SK-N-SH (cell line): ENCODE measurements at regions not wholly inside any gene's neighbourhood (a gene's known extent, or its start where the extent isn't known, plus 50 kb on each side); places are given as distances from the start of the nearest gene placed in this dataset.

ENCODE experiments used
- CTCF ChIA-PET: fragments of 300-600, 350-600 bp; formaldehyde crosslinking; extraction: SDS; loops from one replicate; lab custom pipeline; 2021; lab: Yijun Ruan, JAX
- POLR2A ChIA-PET: fragments of 350-600 bp; sonication (Branson Sonifier 250); formaldehyde crosslinking; extraction: SDS; loops from one replicate; lab custom pipeline; 2020; ENCODE audit warnings: antibody characterized with exemption, inconsistent platforms; lab: Yijun Ruan, JAX
- DNase-seq: peaks from one replicate; pipeline ENCODE4 v3.0.0; 2012
- H2AFZ ChIP-seq: fragments of 200-600 bp; sonication (generic); 2 replicates; pipeline ENCODE4 v1.8.1; 2016; ENCODE audit warnings: antibody characterized with exemption, mild to moderate bottlenecking, low read depth
- H3F3A ChIP-seq: fragments of 200-600 bp; sonication (generic); replicated peaks from 2 replicates; pipeline ENCODE3; 2016; ENCODE audit warnings: antibody characterized with exemption, mild to moderate bottlenecking; ENCODE audit not compliant: insufficient read depth
- H3K27ac ChIP-seq, 2 experiments: fragments of 200-500 bp in 1 of 2; fragments of 200-600 bp in 1 of 2; sonication (Bioruptor generic) in 1 of 2; sonication (generic), shearing (Covaris generic) in 1 of 2; 2 replicates each; pipeline versions ENCODE4 v1.5.1 to v1.6.1; 2014 to 2016; ENCODE audit warnings: low read depth in 2 of 2, inconsistent platforms in 1 of 2, low read length in 1 of 2, mild to moderate bottlenecking in 1 of 2, mixed read lengths in 1 of 2
- H3K27me3 ChIP-seq: fragments of 200-600 bp; sonication (generic), shearing (Covaris generic); 2 replicates; pipeline ENCODE4 v1.6.1; 2016; ENCODE audit warnings: mixed run types; ENCODE audit not compliant: insufficient read depth
- H3K36me3 ChIP-seq, 2 experiments: fragments of 200-500 bp in 1 of 2; fragments of 200-600 bp in 1 of 2; sonication (Bioruptor generic) in 1 of 2; sonication (generic) in 1 of 2; replicated peaks in 1 of 2; 2 replicates each; pipeline versions ENCODE3 to v1.5.1; 2014 to 2016; ENCODE audit warnings: low read length in 1 of 2, mild to moderate bottlenecking in 1 of 2; ENCODE audit not compliant: insufficient read depth in 2 of 2, control insufficient read depth in 1 of 2
- H3K4me1 ChIP-seq, 2 experiments: fragments of 200-500 bp in 1 of 2; fragments of 200-600 bp in 1 of 2; sonication (Bioruptor generic) in 1 of 2; sonication (generic), shearing (Covaris generic) in 1 of 2; 2 replicates each; pipeline versions ENCODE4 v1.5.1 to v1.6.1; 2014 to 2016; ENCODE audit warnings: low read depth in 1 of 2, low read length in 1 of 2, mixed run types in 1 of 2; ENCODE audit not compliant: insufficient read depth in 2 of 2, control insufficient read depth in 1 of 2
- H3K4me2 ChIP-seq: fragments of 200-600 bp; sonication (generic), shearing (Covaris generic); 2 replicates; pipeline ENCODE4 v1.6.1; 2017; ENCODE audit warnings: mixed run types
- H3K4me3 ChIP-seq, 2 experiments: fragments of 200-500 bp in 1 of 2; fragments of 200-600 bp in 1 of 2; sonication (Bioruptor generic) in 1 of 2; sonication (generic), shearing (Covaris generic) in 1 of 2; 2 replicates each; pipeline versions ENCODE4 v1.5.1 to v1.8.1; 2014 to 2016; ENCODE audit warnings: low read depth in 2 of 2, inconsistent platforms in 1 of 2, low read length in 1 of 2, mild to moderate bottlenecking in 1 of 2, mixed read lengths in 1 of 2, moderate library complexity in 1 of 2
- H3K79me2 ChIP-seq: fragments of 200-600 bp; sonication (generic); 2 replicates; pipeline ENCODE4 v1.8.1; 2017; ENCODE audit warnings: mild to moderate bottlenecking; ENCODE audit not compliant: insufficient read depth
- H3K9ac ChIP-seq: fragments of 200-600 bp; sonication (generic); 2 replicates; pipeline ENCODE4 v1.6.1; 2017; ENCODE audit warnings: mixed run types
- H3K9me2 ChIP-seq: fragments of 200-600 bp; sonication (generic); 2 replicates; pipeline ENCODE4 v1.6.1; 2017; ENCODE audit warnings: mixed run types
- H3K9me3 ChIP-seq: fragments of 200-600 bp; sonication (generic); 2 replicates; pipeline ENCODE4 v1.6.1; 2017; ENCODE audit warnings: mixed run types, mild to moderate bottlenecking, moderate library complexity
- H4K20me1 ChIP-seq: fragments of 200-600 bp; sonication (generic); 2 replicates; pipeline ENCODE4 v1.6.1; 2017; ENCODE audit warnings: mild to moderate bottlenecking, mixed run types; ENCODE audit not compliant: insufficient read depth
- CHD2 ChIP-seq: fragments of 150-350 bp; IDR thresholded peaks from 2 replicates; pipeline ENCODE4 v1.6.1; 2018; ENCODE audit warnings: low read length; ENCODE audit not compliant: partially characterized antibody
- CTCF ChIP-seq: fragments of 200-600 bp; sonication (generic); IDR thresholded peaks from 2 replicates; pipeline ENCODE4 v1.6.1; 2017; ENCODE audit warnings: antibody characterized with exemption, mild to moderate bottlenecking, moderate library complexity
- ELF1 ChIP-seq: IDR thresholded peaks from 2 replicates; pipeline ENCODE4 v1.4.0; 2012
- EZH2phosphoT487 ChIP-seq: fragments of 200-600 bp; sonication (generic); IDR thresholded peaks from 2 replicates; pipeline ENCODE4 v1.6.1; 2017; ENCODE audit warnings: low read depth, mixed run types, mild to moderate bottlenecking, antibody characterized with exemption, moderate library complexity, borderline replicate concordance
- FOXM1 ChIP-seq: IDR thresholded peaks from 2 replicates; pipeline ENCODE4 v1.4.0; 2012; ENCODE audit warnings: low read depth, mild to moderate bottlenecking
- IRF3 ChIP-seq: fragments of 150-350 bp; IDR thresholded peaks from 2 replicates; pipeline ENCODE4 v1.6.1; 2016; ENCODE audit warnings: mild to moderate bottlenecking, low read depth, low read length
- JUND ChIP-seq: IDR thresholded peaks from 2 replicates; pipeline ENCODE4 v1.4.0; 2012
- MXI1 ChIP-seq: IDR thresholded peaks from 2 replicates; pipeline ENCODE4 v1.6.1; 2012; ENCODE audit warnings: mild to moderate bottlenecking, low read depth, low read length, improper control_type of control experiment
- NFIC ChIP-seq: IDR thresholded peaks from 2 replicates; pipeline ENCODE4 v1.4.0; 2012; ENCODE audit warnings: borderline replicate concordance
- NRF1 ChIP-seq: IDR thresholded peaks from 2 replicates; pipeline ENCODE4 v1.6.1; 2012; ENCODE audit warnings: low read depth, mild to moderate bottlenecking, low read length
- PBX3 ChIP-seq: IDR thresholded peaks from 2 replicates; pipeline ENCODE4; 2012
- REST ChIP-seq: IDR thresholded peaks from 2 replicates; pipeline ENCODE4 v1.6.1; 2012; ENCODE audit warnings: mild to moderate bottlenecking, low read depth, low read length, moderate library complexity
- TCF12 ChIP-seq: IDR thresholded peaks from 2 replicates; pipeline ENCODE4 v1.4.0; 2012
- TEAD4 ChIP-seq: IDR thresholded peaks from 2 replicates; pipeline ENCODE4 v1.4.0; 2012; ENCODE audit warnings: mild to moderate bottlenecking, borderline replicate concordance; ENCODE audit not compliant: insufficient read depth
- USF1 ChIP-seq: IDR thresholded peaks from 2 replicates; pipeline ENCODE4 v1.4.0; 2012; ENCODE audit warnings: low read depth, borderline replicate concordance
- ZBTB33 ChIP-seq: IDR thresholded peaks from 2 replicates; pipeline ENCODE4 v1.4.0; 2012; ENCODE audit warnings: low read depth, borderline replicate concordance
- WGBS: methylation state at CpG from one replicate; pipeline ENCODE4 v1.1.6; 2017; ENCODE audit warnings: low lambda C conversion rate; 5-methylcytosine and 5-hydroxymethylcytosine counted together

- TF ChIP-seq ZBTB33 (no peak), EZH2phosphoT487 (no peak), TCF12 (no peak), NFIC (no peak), IRF3 (no peak), USF1 (no peak)
- TF ChIP-seq, all 33 proteins: peak for 0
Observed at GRCh38 chr1:62941780-62942179, 157.8 kb downstream of the ATG4C start (continued).

- H3K27me3 ChIP-seq: no peaks in the 10 kb centered on the region
- H3K9ac ChIP-seq: no peak overlapping the region
- peaks cover 3% of the 10 kb centered on the region; the same call in 1 of the 2 replicates for H3K9me2 ChIP-seq
- no peaks in the 10 kb centered on the region for H3F3A ChIP-seq
- ChIA-PET CTCF (interaction anchor here (1.6 kb wide), 1 partner anchor 34 kb away, joined by 5 read pairs; no protein-coding TSS in a partner anchor), POLR2A (no interaction called here)
- no peaks in the 10 kb centered on the region for H3K36me3 ChIP-seq
- no peaks in the 10 kb centered on the region for H3K79me2 ChIP-seq
- TF ChIP-seq TCF12 (no peak), JUND (no peak), CTCF (no peak), CHD2 (no peak), PBX3 (no peak), FOXM1 (no peak), USF1 (no peak), ELF1 (no peak), MXI1 (no peak), NRF1 (no peak), TEAD4 (no peak), NFIC (no peak), REST (no peak), EZH2phosphoT487 (no peak)
- no peak overlapping the region for H3K27ac ChIP-seq
- no peak overlapping the region for H3K4me3 ChIP-seq
- no peaks in the 10 kb centered on the region for H3K4me1 ChIP-seq
- no peak for DNase-seq
- 58% methylated on average over 5 of the region's 5 CpGs for WGBS
- H3K9me3 ChIP-seq: no peaks in the 10 kb centered on the region
- no peak overlapping the region for H3K4me2 ChIP-seq
- H2AFZ ChIP-seq: no peak overlapping the region
- no peaks in the 10 kb centered on the region for H4K20me1 ChIP-seq
Observed at GRCh38 chr1:62946511-62946910, 162.6 kb downstream of the ATG4C start.
